ENCODE measurements at regions not wholly inside any gene's neighbourhood (a gene's known extent, or its start where the extent isn't known, plus 50 kb on each side); places are given as distances from the start of the nearest gene placed in this dataset.

DNA sequence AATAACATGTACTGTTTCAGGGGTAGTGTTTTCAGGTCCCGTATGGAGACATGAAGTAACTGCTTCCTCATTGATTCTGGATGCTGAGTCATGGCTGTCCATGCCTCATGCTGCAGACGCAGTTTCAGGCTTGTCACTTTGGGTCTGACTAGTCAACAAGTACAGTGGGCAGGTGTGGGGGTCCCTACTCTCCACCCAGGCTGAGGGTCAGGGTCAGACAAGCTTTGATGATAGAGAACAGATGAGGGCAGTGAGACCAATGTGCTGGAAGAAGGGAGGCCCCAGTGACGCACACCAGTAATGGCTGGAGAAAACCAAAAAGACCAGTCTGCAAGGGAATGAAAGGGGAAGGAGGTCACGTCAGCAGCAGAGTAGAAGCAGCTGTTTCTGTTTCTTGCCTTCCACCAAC lies 80.0 kb upstream of the NFIL3 start:
- TF ChIP-seq EZH2 (IDR thresholded peaks at IDR 0.05; ENCODE audit: insufficient read depth, poor library complexity, severe bottlenecking) (no peak), EZH2phosphoT487 (IDR thresholded peaks at IDR 0.05; ENCODE audit: insufficient read depth, low read depth) (no peak)

All from GM23248 (cell line).